H1 (cell line): ENCODE measurements at regions not wholly inside any gene's neighbourhood (a gene's known extent, or its start where the extent isn't known, plus 50 kb on each side); places are given as distances from the start of the nearest gene placed in this dataset.

ENCODE experiments used
- CTCF ChIA-PET: fragments of 300-600 bp; sonication (Branson Sonifier 250); formaldehyde crosslinking; loops from one replicate; lab custom pipeline; 2021; ENCODE audit not compliant: partially characterized antibody; lab: Charles Lee
- POLR2A ChIA-PET: fragments of 300-600 bp; sonication (Branson Sonifier 250); formaldehyde crosslinking; loops from one replicate; lab custom pipeline; 2021; ENCODE audit warnings: inconsistent platforms; ENCODE audit not compliant: partially characterized antibody; lab: Charles Lee
- DNase-seq, 2 experiments: peaks; one replicate each; pipeline versions ENCODE4 v3.0.0 to v3.0.0-alpha.2; 2010 to 2022; ENCODE audit warnings: low spot score in 2 of 2, low read depth in 1 of 2, mixed read lengths in 1 of 2
- FAIRE-seq: peaks from 2 replicates; lab custom pipeline; 2011; peaks lifted over from hg19 to GRCh38; lab: Jason Lieb, UNC
- H2AFZ ChIP-seq: 2 replicates; pipeline ENCODE4 v1.8.1; 2012; ENCODE audit warnings: low read length, inconsistent platforms
- H2AK5ac ChIP-seq: 2 replicates; pipeline ENCODE4 v1.6.1; 2013; ENCODE audit warnings: low read depth, low read length
- H2BK120ac ChIP-seq: replicated peaks from 2 replicates; pipeline ENCODE3; 2013; ENCODE audit warnings: low read depth, low read length, inconsistent platforms
- H2BK12ac ChIP-seq: 2 replicates; pipeline ENCODE4 v1.6.1; 2013; ENCODE audit warnings: low read depth, low read length
- H2BK15ac ChIP-seq: 2 replicates; pipeline ENCODE4 v1.6.1; 2013; ENCODE audit warnings: low read length
- H2BK20ac ChIP-seq: 2 replicates; pipeline ENCODE4 v1.6.1; 2013; ENCODE audit warnings: low read length
- H2BK5ac ChIP-seq: 2 replicates; pipeline ENCODE4 v1.6.1; 2013; ENCODE audit warnings: low read depth, low read length
- H3K14ac ChIP-seq: 2 replicates; pipeline ENCODE4 v1.6.1; 2013; ENCODE audit warnings: inconsistent platforms; ENCODE audit not compliant: insufficient read length
- H3K18ac ChIP-seq: 2 replicates; pipeline ENCODE4 v1.6.1; 2013; ENCODE audit warnings: low read length; ENCODE audit errors: extremely low read depth
- H3K23ac ChIP-seq: 2 replicates; pipeline ENCODE4 v1.6.1; 2013; ENCODE audit warnings: inconsistent platforms; ENCODE audit not compliant: insufficient read length
- H3K23me2 ChIP-seq: 2 replicates; pipeline ENCODE4 v1.6.1; 2013; ENCODE audit warnings: low read depth, low read length
- H3K27ac ChIP-seq: 2 replicates; pipeline ENCODE4 v1.6.1; 2011; ENCODE audit warnings: low read depth, low read length, inconsistent platforms
- H3K27me3 ChIP-seq, 4 experiments: replicated peaks in 1 of 4; 1 replicate in 1 of 4; 2 replicates in 3 of 4; pipeline versions ENCODE4 v1.6.1 to v1.8.1; 2011 to 2013; ENCODE audit warnings: low read length in 3 of 4, mild to moderate bottlenecking in 3 of 4, inconsistent platforms in 2 of 4, mixed read lengths in 2 of 4, moderate library complexity in 1 of 4; ENCODE audit not compliant: control insufficient read depth in 3 of 4, insufficient read depth in 3 of 4; ENCODE audit errors: extremely low read depth in 1 of 4
- H3K36me3 ChIP-seq, 4 experiments: 2 replicates each; pipeline versions ENCODE4 v1.6.1 to v1.8.1; 2011 to 2013; ENCODE audit warnings: mild to moderate bottlenecking in 4 of 4, low read length in 3 of 4, moderate library complexity in 2 of 4, control low read depth in 1 of 4, inconsistent platforms in 1 of 4; ENCODE audit not compliant: insufficient read depth in 4 of 4, control insufficient read depth in 2 of 4
- H3K4ac ChIP-seq: replicated peaks from 2 replicates; pipeline ENCODE3; 2013; ENCODE audit warnings: low read length, low read depth, mixed read lengths, inconsistent platforms; ENCODE audit not compliant: insufficient read length
- H3K4me1 ChIP-seq, 4 experiments: replicated peaks in 1 of 4; 1 replicate in 1 of 4; 2 replicates in 3 of 4; pipeline versions ENCODE4 v1.6.1 to v1.8.1; 2011 to 2013; ENCODE audit warnings: low read length in 3 of 4, inconsistent platforms in 2 of 4, mixed read lengths in 1 of 4; ENCODE audit not compliant: insufficient read depth in 4 of 4, control insufficient read depth in 3 of 4
- H3K4me2 ChIP-seq, 2 experiments: 2 replicates each; pipeline versions ENCODE4 v1.6.1 to v1.8.1; 2011 to 2013; ENCODE audit warnings: low read depth in 2 of 2, low read length in 2 of 2, control low read depth in 1 of 2, inconsistent platforms in 1 of 2, mild to moderate bottlenecking in 1 of 2; ENCODE audit not compliant: insufficient read depth in 1 of 2
- H3K4me3 ChIP-seq, 4 experiments: fragments of 200-600, 300-600 bp in 1 of 4; sonication (generic), shearing (Covaris generic), sonication (Bioruptor Twin) in 1 of 4; 2 replicates each; pipeline versions ENCODE4 v1.5.1 to v1.8.1; 2011 to 2016; ENCODE audit warnings: low read length in 4 of 4, low read depth in 3 of 4, control low read depth in 2 of 4, inconsistent platforms in 2 of 4, mild to moderate bottlenecking in 2 of 4, mixed read lengths in 1 of 4, moderate library complexity in 1 of 4; ENCODE audit not compliant: insufficient read depth in 2 of 4; ENCODE audit errors: extremely low read depth in 1 of 4
- H3K56ac ChIP-seq: replicated peaks from 2 replicates; pipeline ENCODE3; 2013; ENCODE audit warnings: low read depth, mild to moderate bottlenecking, mixed read lengths, low read length, inconsistent platforms; ENCODE audit not compliant: insufficient read length
- H3K79me1 ChIP-seq: 2 replicates; pipeline ENCODE4 v1.6.1; 2013; ENCODE audit warnings: low read depth, low read length, control low read depth
- H3K79me2 ChIP-seq, 2 experiments: 2 replicates each; pipeline versions ENCODE4 v1.6.1 to v1.8.1; 2012 to 2013; ENCODE audit warnings: low read length in 2 of 2, mild to moderate bottlenecking in 2 of 2, inconsistent platforms in 1 of 2; ENCODE audit not compliant: insufficient read depth in 2 of 2, control insufficient read depth in 1 of 2
- H3K9ac ChIP-seq, 4 experiments: replicated peaks in 1 of 4; 1 replicate in 1 of 4; 2 replicates in 3 of 4; pipeline versions ENCODE4 v1.6.1 to v1.8.1; 2011 to 2013; ENCODE audit warnings: low read depth in 3 of 4, low read length in 3 of 4, control low read depth in 2 of 4, mild to moderate bottlenecking in 2 of 4, moderate library complexity in 2 of 4, inconsistent platforms in 1 of 4; ENCODE audit errors: extremely low read depth in 1 of 4
- H3K9me3 ChIP-seq, 2 experiments: 2 replicates each; pipeline versions ENCODE4 v1.6.1 to v1.8.1; 2012 to 2013; ENCODE audit warnings: mild to moderate bottlenecking in 2 of 2, moderate library complexity in 2 of 2, control low read depth in 1 of 2, inconsistent platforms in 1 of 2, low read depth in 1 of 2, low read length in 1 of 2, mixed read lengths in 1 of 2; ENCODE audit not compliant: insufficient read depth in 2 of 2
- H4K20me1 ChIP-seq, 2 experiments: replicated peaks in 1 of 2; 2 replicates each; pipeline versions ENCODE3 to v1.8.1; 2011 to 2013; ENCODE audit warnings: inconsistent platforms in 2 of 2, low read length in 2 of 2, mild to moderate bottlenecking in 1 of 2; ENCODE audit not compliant: insufficient read depth in 2 of 2, control insufficient read depth in 1 of 2
- H4K5ac ChIP-seq: 2 replicates; pipeline ENCODE4 v1.6.1; 2013; ENCODE audit warnings: low read length, low read depth, mixed read lengths, inconsistent platforms; ENCODE audit not compliant: insufficient read length
- H4K8ac ChIP-seq: 2 replicates; pipeline ENCODE4 v1.8.0; 2013; ENCODE audit warnings: mild to moderate bottlenecking, moderate library complexity, low read length, inconsistent platforms; ENCODE audit not compliant: insufficient read depth; ENCODE audit errors: extremely low read depth
- H4K91ac ChIP-seq: replicated peaks from 2 replicates; pipeline ENCODE3; 2013; ENCODE audit warnings: low read length, mixed read lengths, inconsistent platforms; ENCODE audit not compliant: insufficient read length
- ATF3 ChIP-seq: IDR thresholded peaks from 2 replicates; pipeline ENCODE4 v1.6.1; 2011; ENCODE audit warnings: low read depth, mild to moderate bottlenecking, low read length; ENCODE audit not compliant: insufficient read depth
- CBX5 ChIP-seq: fragments of 300-800, 300-1000 bp; sonication (generic); IDR thresholded peaks from 2 replicates; pipeline ENCODE4 v1.7.1; 2016; ENCODE audit warnings: antibody characterized with exemption, low read length, low read depth
- CBX8 ChIP-seq: fragments of 300-800, 300-1000 bp; sonication (generic); IDR thresholded peaks from 2 replicates; pipeline ENCODE4 v1.7.1; 2016; ENCODE audit warnings: low read depth, low read length, borderline replicate concordance
- CREB1 ChIP-seq: IDR thresholded peaks from 2 replicates; pipeline ENCODE4 v1.6.1; 2012; ENCODE audit warnings: inconsistent platforms
- GABPA ChIP-seq: IDR thresholded peaks from 2 replicates; pipeline ENCODE4 v1.6.1; 2011; ENCODE audit warnings: mild to moderate bottlenecking, low read length, moderate library complexity, borderline replicate concordance; ENCODE audit not compliant: insufficient read depth
- GTF2F1 ChIP-seq: IDR thresholded peaks from 2 replicates; pipeline ENCODE4 v1.6.1; 2012; ENCODE audit warnings: low read depth, low read length, improper control_type of control experiment, borderline replicate concordance
- JUND ChIP-seq: IDR thresholded peaks from 2 replicates; pipeline ENCODE4 v1.6.1; 2011; ENCODE audit warnings: mild to moderate bottlenecking, improper control_type of control experiment, low read length
- KDM1A ChIP-seq: fragments of 200-600, 300-600 bp; sonication (generic); IDR thresholded peaks from 2 replicates; pipeline ENCODE4 v1.7.1; 2016; ENCODE audit warnings: mild to moderate bottlenecking, low read length, borderline replicate concordance
- KDM4A ChIP-seq: IDR thresholded peaks from one replicate; pipeline ENCODE4 v1.7.1; 2012; ENCODE audit warnings: low read depth, mild to moderate bottlenecking, moderate library complexity, low read length, inconsistent platforms; ENCODE audit not compliant: severe bottlenecking
- KDM5A ChIP-seq: fragments of 200-600 bp; IDR thresholded peaks from 2 replicates; pipeline ENCODE4 v1.7.1; 2012; ENCODE audit warnings: mild to moderate bottlenecking, low read length, inconsistent platforms, mixed read lengths
- MAFK ChIP-seq: IDR thresholded peaks from 2 replicates; pipeline ENCODE4 v1.6.1; 2012; ENCODE audit warnings: low read depth, mild to moderate bottlenecking, improper control_type of control experiment, low read length
- MAX ChIP-seq: IDR thresholded peaks from 2 replicates; pipeline ENCODE4 v1.6.1; 2012; ENCODE audit warnings: inconsistent platforms
- SP1 ChIP-seq: IDR thresholded peaks from 2 replicates; pipeline ENCODE4 v1.6.1; 2011; ENCODE audit warnings: low read depth, low read length
- TBP ChIP-seq: IDR thresholded peaks from 2 replicates; pipeline ENCODE4 v1.6.1; 2011; ENCODE audit warnings: low read depth, low read length, improper control_type of control experiment
- TCF12 ChIP-seq: IDR thresholded peaks from 2 replicates; pipeline ENCODE4 v1.6.1; 2011; ENCODE audit warnings: low read depth, mild to moderate bottlenecking, low read length
- TEAD4 ChIP-seq: IDR thresholded peaks from 2 replicates; pipeline ENCODE4 v1.6.1; 2012; ENCODE audit warnings: low read depth, low read length, inconsistent platforms, mixed read lengths
- WGBS, 2 experiments: shearing (Covaris generic) in 1 of 2; methylation state at CpG; one replicate each; pipeline versions ENCODE4 v1.1.6 to v1.1.7; 2013 to 2015; ENCODE audit warnings: low lambda C conversion rate in 2 of 2, mixed read lengths in 2 of 2, inconsistent platforms in 1 of 2, low coverage in 1 of 2, missing lambda C conversion rate in 1 of 2; ENCODE audit not compliant: insufficient replicate concordance in 2 of 2, insufficient coverage in 1 of 2, insufficient read length in 1 of 2; ENCODE audit errors: extremely low coverage in 1 of 2, missing lambda C conversion rate in 1 of 2; 5-methylcytosine and 5-hydroxymethylcytosine counted together

GRCh38 chr1:194353121-194353520 lies 1166.7 kb upstream of the B3GALT2 start:
- Histone ChIP-seq H2BK15ac (no peak overlapping the region), H3K9me3 (no peaks in the 10 kb centered on the region; a peak in 1 of 4 replicates), H2AK5ac (no peak overlapping the region), H4K8ac (no peak overlapping the region), H2BK120ac (no peak overlapping the region), H2BK12ac (no peak overlapping the region), H3K14ac (no peak overlapping the region), H4K20me1 (no peaks in the 10 kb centered on the region), H2BK20ac (no peak overlapping the region), H3K23me2 (no peaks in the 10 kb centered on the region), H3K4me2 (no peak overlapping the region), H4K5ac (no peak overlapping the region), H3K79me2 (no peaks in the 10 kb centered on the region), H3K27me3 (peaks cover 0 to 1% (median 0%) of the 10 kb centered on the region in 4 experiments; a peak in 1 of 7 replicates), H3K27ac (no peak overlapping the region), H3K79me1 (no peaks in the 10 kb centered on the region), H3K23ac (no peak overlapping the region), H3K36me3 (no peaks in the 10 kb centered on the region), H3K56ac (no peak overlapping the region), H2BK5ac (no peak overlapping the region), H4K91ac (no peak overlapping the region), H3K9ac (no peak overlapping the region), H3K4me3 (no peak overlapping the region), H3K4ac (no peak overlapping the region), H3K4me1 (no peaks in the 10 kb centered on the region), H3K18ac (no peak overlapping the region), H2AFZ (no peak overlapping the region)
- no peak for DNase-seq
- WGBS, 2 experiments, result 90% methylated on average over 3 of the region's 3 CpGs; no CpG with 5 or more reads in 1 of the 2 experiments
- ChIA-PET POLR2A (no interaction called here), CTCF (no interaction called here)
- no peak for FAIRE-seq
- no peak for TF ChIP-seq CBX5
- TF ChIP-seq TEAD4, result no peak
- no peak for TF ChIP-seq TCF12
- no peak for TF ChIP-seq ATF3
- TF ChIP-seq CBX8, result no peak
- TF ChIP-seq JUND, result no peak
- TF ChIP-seq MAX, result no peak
- TF ChIP-seq GTF2F1, result no peak
- no peak for TF ChIP-seq KDM5A
- TF ChIP-seq SP1, result no peak
- TF ChIP-seq KDM4A, result no peak
- TF ChIP-seq KDM1A, result no peak
- no peak for TF ChIP-seq GABPA
- TF ChIP-seq MAFK, result no peak
- TF ChIP-seq TBP, result no peak
- no peak for TF ChIP-seq CREB1
